ENCODE measurements at regions not wholly inside any gene's neighbourhood (a gene's known extent, or its start where the extent isn't known, plus 50 kb on each side); places are given as distances from the start of the nearest gene placed in this dataset.

DNA sequence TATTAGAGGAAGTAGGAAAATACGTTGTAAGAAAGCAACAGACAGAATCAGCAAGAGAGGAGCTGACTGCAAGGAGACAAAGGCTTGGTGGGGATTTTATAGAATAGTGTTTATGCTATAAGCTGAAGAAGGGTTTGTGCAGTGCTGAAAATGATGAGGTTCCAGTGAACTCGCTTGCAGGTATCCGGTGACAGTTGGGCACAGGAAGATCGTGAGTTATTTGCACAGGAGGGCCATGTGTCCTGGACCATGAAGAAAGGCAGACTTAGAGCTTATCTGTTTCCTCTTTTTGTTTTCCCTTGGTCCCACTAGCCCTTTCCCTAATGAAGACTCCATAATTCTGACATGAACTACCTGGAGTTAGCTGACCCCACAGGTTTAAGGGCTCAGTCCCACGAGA is 61.4 kb downstream of the NXNL2 start:
- TF ChIP-seq SIN3A (IDR thresholded peaks at IDR 0.05; ENCODE audit: borderline replicate concordance, insufficient read depth, low read length) (no peak), FOXP2 (optimal IDR thresholded peaks at IDR 0.05; ENCODE audit: borderline replicate concordance, extremely low read depth, extremely low read length, insufficient read depth) (no peak), POLR2AphosphoS5 (IDR thresholded peaks at IDR 0.05; ENCODE audit: low read depth, low read length) (no peak), TAF1 (IDR thresholded peaks at IDR 0.05; ENCODE audit: borderline replicate concordance, insufficient read depth, low read length) (no peak)
- TF ChIP-seq, protein P1, sequence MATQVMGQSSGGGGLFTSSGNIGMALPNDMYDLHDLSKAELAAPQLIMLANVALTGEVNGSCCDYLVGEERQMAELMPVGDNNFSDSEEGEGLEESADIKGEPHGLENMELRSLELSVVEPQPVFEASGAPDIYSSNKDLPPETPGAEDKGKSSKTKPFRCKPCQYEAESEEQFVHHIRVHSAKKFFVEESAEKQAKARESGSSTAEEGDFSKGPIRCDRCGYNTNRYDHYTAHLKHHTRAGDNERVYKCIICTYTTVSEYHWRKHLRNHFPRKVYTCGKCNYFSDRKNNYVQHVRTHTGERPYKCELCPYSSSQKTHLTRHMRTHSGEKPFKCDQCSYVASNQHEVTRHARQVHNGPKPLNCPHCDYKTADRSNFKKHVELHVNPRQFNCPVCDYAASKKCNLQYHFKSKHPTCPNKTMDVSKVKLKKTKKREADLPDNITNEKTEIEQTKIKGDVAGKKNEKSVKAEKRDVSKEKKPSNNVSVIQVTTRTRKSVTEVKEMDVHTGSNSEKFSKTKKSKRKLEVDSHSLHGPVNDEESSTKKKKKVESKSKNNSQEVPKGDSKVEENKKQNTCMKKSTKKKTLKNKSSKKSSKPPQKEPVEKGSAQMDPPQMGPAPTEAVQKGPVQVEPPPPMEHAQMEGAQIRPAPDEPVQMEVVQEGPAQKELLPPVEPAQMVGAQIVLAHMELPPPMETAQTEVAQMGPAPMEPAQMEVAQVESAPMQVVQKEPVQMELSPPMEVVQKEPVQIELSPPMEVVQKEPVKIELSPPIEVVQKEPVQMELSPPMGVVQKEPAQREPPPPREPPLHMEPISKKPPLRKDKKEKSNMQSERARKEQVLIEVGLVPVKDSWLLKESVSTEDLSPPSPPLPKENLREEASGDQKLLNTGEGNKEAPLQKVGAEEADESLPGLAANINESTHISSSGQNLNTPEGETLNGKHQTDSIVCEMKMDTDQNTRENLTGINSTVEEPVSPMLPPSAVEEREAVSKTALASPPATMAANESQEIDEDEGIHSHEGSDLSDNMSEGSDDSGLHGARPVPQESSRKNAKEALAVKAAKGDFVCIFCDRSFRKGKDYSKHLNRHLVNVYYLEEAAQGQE (IDR thresholded peaks at IDR 0.05; ENCODE audit: insufficient read depth in 1 of 2, low read depth in 2 of 2, low read length in 2 of 2): no peak

DNA sequence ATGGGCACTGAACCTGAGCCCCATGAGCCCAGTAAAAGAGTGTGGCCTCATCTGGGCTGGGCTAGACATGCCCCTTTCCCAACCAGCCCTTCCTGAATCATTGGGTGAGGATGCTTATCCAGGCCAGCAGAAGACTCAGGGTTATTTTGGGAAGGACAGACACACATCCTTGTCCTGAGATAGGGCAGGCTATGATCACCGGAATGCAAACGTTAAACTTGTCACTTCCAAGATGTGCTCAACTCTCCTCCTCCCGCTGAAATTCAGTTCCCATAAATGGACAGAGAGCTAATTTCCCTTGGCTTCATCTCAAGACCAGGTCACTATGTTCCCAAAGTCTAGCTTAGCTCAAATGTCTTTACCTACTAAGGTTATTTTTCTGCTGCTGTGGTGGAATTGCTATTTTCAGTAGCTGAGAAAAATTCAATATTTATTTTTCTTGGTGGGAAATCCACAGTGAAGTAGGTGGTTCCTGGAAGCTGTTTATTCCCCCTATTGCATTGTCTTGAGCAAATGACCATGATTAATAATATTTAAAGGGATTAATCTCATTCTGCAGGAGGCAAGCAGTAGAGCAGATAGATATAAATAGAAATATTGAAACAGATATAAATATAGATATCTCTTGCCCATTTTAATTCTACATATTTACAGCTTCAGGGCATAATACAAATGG is 70.0 kb downstream of the NXNL2 start:
- no peak for TF ChIP-seq TAF1 (IDR thresholded peaks at IDR 0.05; ENCODE audit: borderline replicate concordance, insufficient read depth, low read length)
- TF ChIP-seq, protein P1 (IDR thresholded peaks at IDR 0.05; ENCODE audit: insufficient read depth in 1 of 2, low read depth in 2 of 2, low read length in 2 of 2): no peak
- no peak for TF ChIP-seq SIN3A (IDR thresholded peaks at IDR 0.05; ENCODE audit: borderline replicate concordance, insufficient read depth, low read length)
- TF ChIP-seq FOXP2 (optimal IDR thresholded peaks at IDR 0.05; ENCODE audit: borderline replicate concordance, extremely low read depth, extremely low read length, insufficient read depth): no peak
- TF ChIP-seq POLR2AphosphoS5 (IDR thresholded peaks at IDR 0.05; ENCODE audit: low read depth, low read length): no peak

DNA sequence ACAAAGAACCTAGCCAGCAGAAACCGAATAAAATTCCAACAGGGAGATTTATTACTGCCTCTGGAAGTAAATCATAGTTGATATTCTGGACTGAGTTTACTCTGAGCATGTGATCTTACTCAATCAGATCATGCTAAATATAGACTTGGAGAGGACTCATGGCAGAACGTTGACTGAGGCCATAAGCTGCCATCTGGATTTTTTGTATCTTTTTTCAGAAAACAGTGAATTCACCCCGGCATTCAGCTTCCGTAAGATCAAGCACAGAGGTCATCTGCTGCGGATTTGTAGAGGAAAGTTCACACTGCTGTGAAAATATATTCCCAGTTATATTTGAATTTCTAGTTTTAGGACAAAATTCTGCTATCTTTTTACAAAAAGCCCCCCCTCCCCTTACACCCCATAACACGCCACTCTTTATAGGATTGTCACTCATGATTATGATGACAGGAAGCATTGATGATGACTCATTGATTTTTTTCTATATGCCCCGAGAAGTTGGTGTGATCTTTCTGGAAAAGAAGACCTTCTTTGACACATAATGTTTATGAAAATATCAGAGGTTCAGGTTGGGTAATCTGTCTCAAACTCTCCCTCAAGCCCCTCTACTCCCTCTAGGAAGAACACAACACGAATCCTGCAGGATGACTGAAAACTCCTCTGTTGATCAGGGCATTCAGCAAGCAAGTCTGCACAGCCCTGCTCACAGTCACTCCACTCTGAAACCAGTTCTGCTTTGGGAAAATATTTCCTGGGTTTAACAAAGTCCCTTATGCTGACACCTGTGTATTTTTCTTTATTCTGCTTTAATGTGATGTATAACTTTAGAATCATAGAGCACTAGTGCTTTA is 70.8 kb downstream of the NXNL2 start:
- TF ChIP-seq SIN3A (IDR thresholded peaks at IDR 0.05; ENCODE audit: borderline replicate concordance, insufficient read depth, low read length): no peak
- TF ChIP-seq, protein P1 (IDR thresholded peaks at IDR 0.05; ENCODE audit: insufficient read depth in 1 of 2, low read depth in 2 of 2, low read length in 2 of 2): no peak
- no peak for TF ChIP-seq FOXP2 (optimal IDR thresholded peaks at IDR 0.05; ENCODE audit: borderline replicate concordance, extremely low read depth, extremely low read length, insufficient read depth)
- no peak for TF ChIP-seq POLR2AphosphoS5 (IDR thresholded peaks at IDR 0.05; ENCODE audit: low read depth, low read length)
- TF ChIP-seq TAF1 (IDR thresholded peaks at IDR 0.05; ENCODE audit: borderline replicate concordance, insufficient read depth, low read length): no peak

DNA sequence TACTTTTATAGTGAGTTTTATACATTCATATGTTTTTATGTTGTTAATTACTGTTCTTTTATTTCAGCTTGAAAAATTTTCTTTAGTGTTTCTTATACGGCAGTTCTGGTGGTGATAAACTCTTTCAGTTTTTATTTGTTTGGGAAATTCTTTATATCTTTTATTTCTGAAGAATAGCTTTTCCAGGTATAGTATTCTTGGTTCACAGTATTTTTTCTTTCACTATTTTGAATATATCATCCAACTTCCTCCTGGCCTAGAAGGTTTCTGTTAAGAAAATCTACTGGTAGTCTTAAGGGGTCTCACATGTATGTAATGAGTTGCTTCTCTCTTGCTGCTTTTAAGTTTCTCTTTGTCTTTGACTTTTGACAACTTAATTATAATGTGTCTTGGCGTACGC is 79.4 kb downstream of the NXNL2 start:
- TF ChIP-seq, protein P1 (IDR thresholded peaks at IDR 0.05; ENCODE audit: insufficient read depth in 1 of 2, low read depth in 2 of 2, low read length in 2 of 2): no peak
- TF ChIP-seq SIN3A (IDR thresholded peaks at IDR 0.05; ENCODE audit: borderline replicate concordance, insufficient read depth, low read length) (no peak), TAF1 (IDR thresholded peaks at IDR 0.05; ENCODE audit: borderline replicate concordance, insufficient read depth, low read length) (no peak), FOXP2 (optimal IDR thresholded peaks at IDR 0.05; ENCODE audit: borderline replicate concordance, extremely low read depth, extremely low read length, insufficient read depth) (no peak), POLR2AphosphoS5 (IDR thresholded peaks at IDR 0.05; ENCODE audit: low read depth, low read length) (no peak)

All from PFSK-1 (cell line).